A549 (cell line): ENCODE measurements at regions not wholly inside any gene's neighbourhood (a gene's known extent, or its start where the extent isn't known, plus 50 kb on each side); places are given as distances from the start of the nearest gene placed in this dataset.

Source experiments
- CHD2 ChIP-seq: fragments of 150-350 bp; IDR thresholded peaks from 2 replicates; pipeline ENCODE4 v1.6.1; 2014; ENCODE audit warnings: low read length; ENCODE audit not compliant: partially characterized antibody
- CTCF ChIP-seq: fragments of >200 bp; sonication (Bioruptor Twin); formaldehyde crosslinking; IDR thresholded peaks from 3 replicates; pipeline ENCODE4 v1.5.1; 2016
- NR3C1 ChIP-seq: fragments of >200 bp; sonication (Bioruptor Twin); formaldehyde crosslinking; IDR thresholded peaks from 3 replicates; pipeline ENCODE4 v1.6.1; 2017
- ZSCAN20 ChIP-seq: fragments of 250-450 bp; sonication (Bioruptor Pico); IDR thresholded peaks from 2 replicates; pipeline ENCODE4 v1.8.0; 2022; ENCODE audit warnings: mild to moderate bottlenecking, moderate library complexity

- no peak for TF ChIP-seq NR3C1
- no peak for TF ChIP-seq CHD2
- no peak for TF ChIP-seq CTCF
- TF ChIP-seq ZSCAN20 (CRISPR knock-in tag): no peak
These were observed 73.5 kb upstream of the CAMK1G start for GRCh38 chr1:209510063-209510462.
